ENCODE measurements at regions not wholly inside any gene's neighbourhood (a gene's known extent, or its start where the extent isn't known, plus 50 kb on each side); places are given as distances from the start of the nearest gene placed in this dataset.

DNA sequence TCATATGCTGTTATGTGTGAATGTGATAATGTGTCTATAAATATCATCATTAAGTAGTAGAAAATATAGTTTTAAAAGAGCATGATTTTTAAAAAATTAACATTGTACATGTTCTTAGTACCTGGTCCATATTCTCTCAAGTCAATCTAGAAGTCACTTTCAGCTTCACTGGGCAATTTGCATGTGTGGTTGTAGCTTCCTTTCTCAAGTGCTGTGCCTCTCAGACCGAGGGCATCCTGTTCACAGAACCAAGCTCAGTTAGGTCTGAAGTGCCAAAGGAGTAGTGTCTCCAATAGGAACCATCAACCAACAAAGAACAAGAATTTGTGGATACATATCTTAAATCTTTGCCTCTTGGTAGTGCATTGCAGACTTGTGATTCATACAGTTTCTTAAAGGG, 541.8 kb upstream of the SLC10A2 start:
- no peak for TF ChIP-seq POLR2A (IDR thresholded peaks at IDR 0.05; ENCODE audit: low read depth, low read length)
- TF ChIP-seq POLR2AphosphoS5 (IDR thresholded peaks at IDR 0.05; ENCODE audit: low read depth, low read length) = no peak

All from GM12892 (cell line).